KBM-7 (cell line): ENCODE measurements at regions not wholly inside any gene's neighbourhood (a gene's known extent, or its start where the extent isn't known, plus 50 kb on each side); places are given as distances from the start of the nearest gene placed in this dataset.

Experiments used
- DNase-seq: peaks from one replicate; pipeline ENCODE4 v3.0.0-alpha.2; 2015
- in situ Hi-C: fragments of 300-500 bp; cut with MboI; formaldehyde crosslinking; loops from 2 replicates; pipeline ENCODE4 v1.14.3; 2020; ENCODE audit warnings: low sequenced_read_pairs, low pct_unique_long_range_greater_than_20kb, mixed read lengths

DNA sequence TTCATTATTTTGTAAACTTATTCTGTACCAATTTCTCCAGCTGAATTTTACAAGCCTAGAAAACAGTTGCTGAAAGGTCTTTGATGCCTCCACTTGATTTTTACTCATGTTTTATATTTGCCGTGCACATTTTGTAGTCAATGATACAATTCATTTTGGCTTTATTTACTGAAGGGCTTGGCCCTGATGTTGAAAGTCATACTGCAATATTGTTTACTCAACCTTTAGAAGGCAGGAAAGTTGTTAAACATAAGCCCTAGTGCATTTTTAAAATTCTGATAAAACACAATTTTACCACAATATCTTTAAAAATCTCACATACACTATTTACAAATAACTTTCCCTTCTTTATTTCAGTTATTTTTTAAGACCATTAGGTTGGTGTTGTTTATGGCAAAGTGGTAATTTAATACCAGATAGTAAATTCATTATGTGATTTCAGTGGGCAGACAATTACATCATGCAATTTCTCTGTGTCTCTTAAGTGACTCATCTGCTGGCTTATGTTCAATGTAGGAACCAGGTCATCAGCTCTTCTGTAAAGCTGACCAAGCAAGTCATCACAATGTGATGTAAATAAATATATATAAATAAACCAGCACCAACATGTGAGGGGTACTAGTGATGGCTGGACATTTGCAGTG lies 121.1 kb upstream of the SLC35B3 start:
- in situ Hi-C loops = no loop called here
- no peak for DNase-seq

DNA sequence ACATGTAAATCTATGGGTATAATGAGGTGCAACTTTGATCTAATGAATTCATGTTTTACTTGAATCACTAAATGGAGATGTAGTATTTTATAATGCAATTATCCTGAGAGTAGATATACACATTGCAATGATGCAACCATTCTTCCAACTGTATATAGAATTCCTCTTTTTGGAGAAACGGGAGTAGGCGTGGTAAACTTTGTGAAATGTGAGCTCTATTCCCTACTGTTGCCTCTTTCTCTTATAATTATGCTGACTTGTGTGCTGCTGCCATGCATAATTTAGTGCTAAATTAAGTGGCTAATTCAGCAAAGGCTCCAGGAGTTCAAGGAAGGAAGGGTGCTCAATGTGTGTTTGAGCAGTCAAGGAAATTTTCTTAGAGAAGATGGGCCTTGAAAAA lies 116.6 kb upstream of the SLC35B3 start:
- in situ Hi-C loops = no loop called here
- no peak for DNase-seq

DNA sequence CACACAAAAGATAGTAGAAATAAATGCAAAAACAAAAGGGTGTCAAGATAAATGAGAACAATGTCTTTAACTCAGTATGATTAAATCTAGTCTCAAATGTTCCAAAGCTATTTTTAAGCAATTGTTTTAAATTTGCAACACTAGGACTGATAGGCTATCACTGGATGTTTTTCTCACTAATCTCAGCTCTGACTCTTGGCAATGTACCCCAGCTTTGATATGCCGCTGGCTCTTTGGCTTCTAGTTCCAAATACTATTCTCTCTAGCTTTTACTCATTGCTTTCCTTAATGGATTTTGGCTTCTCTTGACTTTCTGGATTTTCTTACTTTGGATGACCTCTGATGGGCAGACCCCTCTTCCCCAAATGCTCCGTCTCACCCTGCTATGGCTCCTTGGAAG lies 116.0 kb upstream of the SLC35B3 start:
- DNase-seq = no peak
- in situ Hi-C loops = no loop called here

DNA sequence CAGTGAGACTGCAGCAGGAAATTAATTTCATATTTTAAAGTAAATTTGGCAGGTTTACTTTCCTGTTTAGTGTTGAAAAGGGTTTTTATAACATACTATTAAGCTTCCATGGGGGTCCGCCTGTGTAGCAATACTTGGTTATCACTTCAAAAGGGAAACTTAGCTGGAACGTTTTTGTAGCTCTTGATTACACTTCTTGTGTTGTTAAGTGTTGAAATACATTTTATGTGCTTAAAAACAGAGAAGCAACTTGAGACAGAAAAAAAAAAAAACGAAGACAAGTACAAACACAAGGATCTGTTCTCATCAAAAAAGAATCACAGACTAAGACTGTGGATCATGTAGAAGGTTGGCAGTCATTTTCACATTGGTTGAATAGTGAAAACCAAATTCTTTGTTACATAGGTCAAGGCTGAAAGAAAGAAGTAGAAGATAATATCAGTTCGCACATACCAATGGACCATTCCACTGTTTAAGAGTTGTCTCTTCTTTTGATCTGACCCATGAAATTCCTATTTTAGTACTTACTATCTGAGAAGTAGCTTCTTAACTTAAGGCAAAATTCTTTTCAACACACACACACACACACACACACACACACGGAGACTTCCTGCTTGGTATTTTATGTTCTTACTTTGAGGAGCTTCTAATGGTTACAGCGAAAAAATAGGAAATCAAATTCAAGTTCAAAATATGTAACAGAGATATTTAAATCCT lies 113.9 kb upstream of the SLC35B3 start:
- in situ Hi-C loops = no loop called here
- no peak for DNase-seq

DNA sequence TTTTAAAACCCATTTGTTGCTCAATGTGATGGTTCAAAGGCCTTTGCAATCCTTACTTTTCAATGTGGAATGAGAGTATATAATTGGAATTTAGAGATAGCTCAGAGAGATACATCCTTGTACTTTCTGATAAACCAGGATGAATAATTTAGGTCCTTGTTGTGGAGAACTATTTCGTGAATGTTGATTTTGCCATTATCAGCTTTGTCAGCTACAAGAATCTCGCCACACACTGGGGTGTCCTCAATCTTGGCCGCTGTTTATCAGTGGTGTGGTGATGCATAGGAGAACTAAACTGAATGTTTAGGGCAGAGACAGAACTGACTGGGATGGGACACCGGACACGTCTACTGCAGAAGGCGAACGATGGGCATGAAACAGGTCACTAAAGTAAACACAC lies 111.2 kb upstream of the SLC35B3 start:
- DNase-seq = no peak
- in situ Hi-C loops = no loop called here

DNA sequence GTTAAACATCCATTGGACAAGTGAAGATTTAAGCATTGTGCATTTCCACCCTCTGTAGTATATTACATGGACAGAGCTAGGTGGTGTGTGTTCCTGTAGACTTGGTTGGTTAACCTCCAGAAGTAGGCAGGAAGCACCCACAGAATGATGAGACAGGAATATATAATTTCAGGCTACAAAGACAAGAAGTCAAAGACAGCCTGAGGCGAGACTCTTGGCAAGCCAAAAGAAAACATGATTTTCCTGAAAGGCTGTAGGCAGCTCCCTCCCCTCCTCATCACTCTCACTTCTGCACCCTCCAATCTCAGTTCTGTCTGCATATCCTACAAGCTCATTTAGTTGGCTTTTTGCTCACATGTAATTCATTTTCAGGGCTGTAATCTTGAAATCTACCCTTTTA lies 110.0 kb upstream of the SLC35B3 start:
- in situ Hi-C loops = no loop called here

DNA sequence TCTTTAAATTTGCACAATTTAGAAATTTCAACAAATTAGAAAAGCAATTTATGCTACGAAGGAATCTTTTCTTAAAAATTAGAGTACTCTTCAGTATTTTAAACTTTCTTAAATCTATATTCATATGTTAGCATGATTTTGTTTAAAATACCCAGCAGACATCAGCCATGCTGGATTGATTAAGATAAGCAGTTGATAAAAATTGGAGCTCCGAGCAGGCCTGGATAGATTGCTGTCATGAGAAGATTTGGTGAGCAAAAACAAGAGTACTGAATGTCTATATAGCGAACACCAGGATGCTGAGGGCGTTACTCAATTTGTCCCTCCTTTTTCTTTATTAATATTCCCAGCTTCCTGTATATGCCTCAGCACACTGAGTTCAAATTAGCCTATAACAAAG lies 108.4 kb upstream of the SLC35B3 start:
- in situ Hi-C loops = no loop called here

More for the DNA sequence above, 110.0 kb upstream of the SLC35B3 start:
- no peak for DNase-seq

DNA sequence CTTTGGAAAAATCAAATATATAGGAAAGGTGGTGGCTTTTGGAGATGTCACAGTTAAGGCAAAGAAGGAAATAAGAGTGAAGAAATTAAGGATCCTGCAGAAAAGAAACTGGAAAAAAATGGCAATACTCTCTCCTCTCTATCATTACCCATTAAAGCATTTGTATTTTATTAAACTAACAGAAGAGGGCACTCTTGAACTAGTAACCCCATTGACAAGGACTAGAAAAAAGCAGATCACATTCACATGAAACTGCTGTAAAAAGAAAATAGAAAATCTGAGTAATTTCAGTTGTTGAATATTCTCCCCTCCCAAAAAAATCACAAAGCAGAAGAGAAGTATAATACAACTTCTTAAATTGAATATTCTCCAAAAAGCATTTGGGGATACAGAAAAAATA lies 104.1 kb upstream of the SLC35B3 start:
- DNase-seq = peak; percentile 25
- in situ Hi-C loops = no loop called here

More for the DNA sequence above, 108.4 kb upstream of the SLC35B3 start:
- no peak for DNase-seq

DNA sequence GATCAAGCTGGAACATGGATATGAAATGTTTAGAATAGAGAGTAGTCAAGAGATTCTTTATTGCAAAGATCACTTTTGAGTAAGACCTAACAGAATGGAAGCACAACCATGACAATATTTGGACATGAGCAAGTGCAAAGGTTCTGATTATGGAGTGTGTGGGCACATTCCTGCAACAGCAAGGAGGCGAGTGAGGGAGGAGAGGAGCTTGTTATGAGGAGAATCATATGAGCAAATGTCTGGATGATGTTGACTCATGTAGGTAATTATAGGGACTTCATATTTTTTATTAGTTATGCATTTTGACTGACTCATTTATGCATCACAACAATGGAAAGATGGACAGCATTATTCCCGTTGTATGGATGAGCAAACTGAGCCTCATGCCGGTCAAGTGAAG lies 100.8 kb upstream of the SLC35B3 start:
- no peak for DNase-seq
- in situ Hi-C loops = no loop called here

DNA sequence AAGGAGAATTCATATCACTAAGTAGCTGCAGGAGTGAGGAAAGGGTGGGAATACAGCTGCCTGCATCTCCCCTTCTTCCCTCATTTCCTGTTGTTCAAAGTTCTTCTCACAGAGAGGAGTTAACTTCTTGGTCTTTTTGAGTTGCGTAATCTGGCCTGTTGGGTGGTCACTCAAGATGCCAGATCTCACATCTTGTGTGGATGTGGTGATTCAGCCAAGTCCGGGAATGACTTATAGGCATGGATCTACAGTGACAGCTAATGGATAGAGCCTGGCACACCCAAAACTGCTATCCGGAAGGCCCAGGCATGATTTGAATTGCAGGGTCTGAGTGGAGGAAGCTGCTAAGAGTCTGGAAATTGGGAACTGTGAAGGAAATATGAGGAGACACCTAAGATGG lies 100.2 kb upstream of the SLC35B3 start:
- in situ Hi-C loops = no loop called here
- DNase-seq = no peak

DNA sequence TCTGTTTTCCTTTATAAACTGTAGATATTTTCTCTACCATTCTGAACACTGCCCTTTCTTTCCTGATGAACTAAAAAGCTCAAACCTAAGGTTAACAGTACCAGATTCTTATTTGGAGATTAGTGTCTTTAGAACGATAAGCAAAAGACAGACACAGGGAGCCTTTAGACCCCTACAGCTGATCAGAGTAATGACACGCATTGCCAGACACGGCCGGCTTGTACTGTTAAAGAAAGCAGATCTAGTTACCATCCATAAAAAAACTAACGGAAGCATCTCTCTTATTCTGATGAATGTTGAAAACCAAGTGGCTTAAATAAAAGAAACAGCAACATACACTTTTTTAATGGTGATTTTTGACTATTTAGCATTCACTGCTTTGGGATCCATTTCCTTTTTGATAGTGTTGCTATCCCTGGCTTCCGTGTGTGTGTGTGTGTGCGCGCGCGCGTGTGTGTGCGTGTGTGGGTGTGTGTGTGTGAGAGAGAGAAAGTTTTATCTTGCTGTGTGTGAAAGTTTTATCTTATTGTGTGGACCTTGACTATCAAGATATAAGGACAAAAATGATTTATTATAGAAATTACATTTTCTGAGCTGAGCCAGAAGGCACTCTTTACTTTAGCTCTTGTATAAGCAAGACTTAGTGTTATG lies 95.6 kb upstream of the SLC35B3 start:
- in situ Hi-C loops = no loop called here
- no peak for DNase-seq

DNA sequence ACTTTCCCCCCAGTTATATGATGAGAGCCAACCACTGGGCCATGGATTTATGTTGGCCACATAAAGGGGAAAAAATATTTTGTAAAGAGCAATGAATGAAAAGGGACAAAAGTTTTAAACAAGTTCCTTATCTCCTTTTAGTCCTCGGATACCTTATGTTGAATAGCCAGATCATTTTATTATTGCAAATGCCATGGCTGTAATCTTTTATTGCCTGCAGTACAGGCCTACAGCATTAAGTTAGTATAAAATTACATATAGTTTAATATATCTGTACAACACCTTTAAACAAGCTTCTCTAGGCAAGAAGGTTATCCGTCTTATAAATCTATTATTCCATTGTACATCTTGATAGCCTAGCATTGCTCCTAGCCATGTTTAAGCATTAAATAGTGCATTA lies 93.9 kb upstream of the SLC35B3 start:
- in situ Hi-C loops = no loop called here
- no peak for DNase-seq

DNA sequence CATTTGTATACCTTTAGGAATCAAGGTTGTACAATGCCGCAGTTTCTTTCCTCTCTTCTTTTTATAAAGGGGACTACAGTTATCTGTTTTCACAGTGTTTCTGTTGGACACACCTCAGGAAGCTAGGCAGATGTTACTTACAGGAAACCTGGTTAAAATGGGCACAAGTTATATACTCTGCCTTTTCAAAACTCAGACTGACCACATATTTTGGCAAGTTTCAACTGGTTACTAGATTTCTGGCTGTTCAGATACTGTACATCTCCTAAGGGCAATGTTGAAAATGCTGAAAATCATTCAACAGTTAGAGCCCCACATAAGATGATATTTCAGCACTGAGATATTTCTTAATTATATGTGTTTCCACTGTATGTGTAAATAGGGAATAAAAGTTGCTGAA lies 92.5 kb upstream of the SLC35B3 start:
- DNase-seq = no peak
- in situ Hi-C loops = no loop called here

DNA sequence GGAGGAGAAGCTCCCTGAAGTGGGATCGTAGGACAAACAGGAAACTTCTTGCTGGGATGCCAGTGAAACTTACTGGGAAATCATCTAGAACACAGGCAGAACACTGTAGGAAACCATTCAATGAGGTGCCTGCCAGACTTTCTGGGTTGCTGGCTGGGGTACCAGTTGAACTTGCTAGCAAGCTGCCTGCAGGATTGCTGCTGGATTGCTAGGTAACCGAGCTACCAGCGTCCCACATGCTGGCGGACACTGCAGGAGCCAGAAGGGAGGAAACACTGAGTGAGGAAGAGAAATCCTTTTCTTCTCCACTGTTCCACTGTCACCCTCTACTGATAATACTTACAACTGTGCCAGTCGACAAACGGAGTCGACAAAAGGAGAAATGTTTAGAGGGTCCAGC lies 91.3 kb upstream of the SLC35B3 start:
- in situ Hi-C loops = no loop called here
- DNase-seq = no peak

DNA sequence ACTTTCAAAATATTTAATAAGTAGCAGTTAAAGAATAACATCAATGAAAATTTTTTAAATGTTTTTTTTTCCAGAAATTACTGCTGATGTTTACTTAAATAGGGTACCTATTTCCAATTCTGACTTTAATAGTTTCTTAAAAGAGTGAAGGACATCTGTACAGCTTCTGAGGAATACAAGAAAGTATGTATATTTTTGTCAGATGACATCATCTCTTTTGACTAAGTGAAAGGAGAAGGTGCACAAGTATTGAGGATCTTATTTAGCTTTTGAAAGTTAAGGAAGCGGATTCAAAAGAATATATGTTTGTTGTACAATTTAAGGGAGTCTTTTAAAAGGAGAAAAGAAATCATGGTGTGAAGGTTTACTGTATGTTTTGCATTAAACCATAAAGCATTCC lies 90.0 kb upstream of the SLC35B3 start:
- DNase-seq = no peak
- in situ Hi-C loops = no loop called here

DNA sequence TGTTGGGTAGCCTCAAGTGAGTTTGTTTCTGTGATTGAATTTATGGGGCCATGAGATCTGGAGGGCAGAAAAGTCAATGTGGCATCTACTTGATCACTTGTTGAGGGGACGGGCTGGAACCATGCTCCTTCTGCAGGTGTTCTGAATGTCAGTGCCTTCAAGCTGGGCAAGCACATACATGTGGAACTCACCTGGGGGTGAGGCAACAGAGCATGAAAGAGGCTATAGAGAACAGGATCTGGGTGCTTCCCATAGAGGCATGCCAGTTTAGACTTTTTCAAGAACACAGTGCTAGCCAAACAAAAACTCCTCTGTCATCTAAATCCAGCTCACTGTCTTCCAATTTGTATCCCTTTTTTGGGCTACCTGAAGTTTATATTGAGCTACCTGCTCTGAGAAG lies 77.8 kb upstream of the SLC35B3 start:
- no peak for DNase-seq
- in situ Hi-C loops = no loop called here

DNA sequence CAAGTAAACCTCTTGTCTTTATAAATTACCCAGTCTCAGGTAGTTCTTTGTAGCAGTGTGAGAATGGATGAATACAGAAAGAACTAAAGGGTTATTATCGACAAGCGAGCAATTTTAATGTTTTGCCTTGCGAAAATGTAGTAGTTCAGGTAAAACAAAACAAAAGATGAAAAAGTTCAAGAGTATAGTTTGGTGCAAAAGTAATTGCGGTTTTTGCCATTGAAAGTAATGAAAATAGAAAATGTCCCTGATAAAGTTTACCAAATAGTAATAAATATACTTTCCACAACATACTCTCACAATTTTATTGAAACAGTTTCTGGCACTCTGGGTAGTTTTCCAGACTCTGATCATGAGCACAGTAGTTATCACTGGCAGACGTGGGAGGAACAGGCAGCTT lies 71.9 kb upstream of the SLC35B3 start:
- in situ Hi-C loops = no loop called here
- DNase-seq = no peak

DNA sequence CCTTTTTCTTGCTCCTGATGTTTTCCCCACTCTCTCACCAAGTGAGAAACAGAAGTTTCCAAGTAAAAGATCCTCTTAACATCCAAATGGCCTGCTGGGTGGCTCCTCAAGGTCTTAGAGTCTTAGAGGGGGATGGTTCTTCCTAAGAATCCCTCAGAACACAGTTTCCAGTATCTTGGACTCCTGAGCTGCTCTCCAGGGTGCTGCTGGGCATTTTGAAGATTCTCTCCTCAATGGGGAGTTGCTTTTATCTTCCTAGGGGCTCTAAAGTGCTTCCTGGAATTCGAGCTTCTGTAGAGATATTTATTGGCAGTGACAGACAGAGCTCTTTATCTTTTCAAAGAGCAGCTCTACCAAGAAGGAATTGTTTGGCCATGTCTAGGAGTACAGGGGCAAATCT lies 70.8 kb upstream of the SLC35B3 start:
- DNase-seq = no peak
- in situ Hi-C loops = no loop called here

DNA sequence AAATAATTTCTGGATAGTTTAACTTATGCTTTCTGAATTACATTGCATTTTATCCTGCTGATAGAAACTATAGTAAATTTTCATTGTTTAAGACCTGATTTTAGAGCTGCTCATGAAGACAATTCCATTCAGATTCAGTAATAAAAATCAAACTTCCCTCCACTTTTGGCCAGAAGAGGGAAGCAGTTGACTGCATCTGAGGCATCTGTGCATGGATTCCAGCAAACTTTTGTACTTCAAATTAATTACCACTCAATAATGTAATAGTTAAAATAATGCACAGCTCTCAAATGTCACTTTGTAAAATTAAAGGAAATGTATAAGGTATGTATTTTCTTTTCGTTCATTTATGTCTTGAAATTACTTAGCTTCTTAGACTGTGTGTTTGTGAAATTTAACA lies 64.2 kb upstream of the SLC35B3 start:
- DNase-seq = peak; percentile 8
- in situ Hi-C loops = no loop called here

DNA sequence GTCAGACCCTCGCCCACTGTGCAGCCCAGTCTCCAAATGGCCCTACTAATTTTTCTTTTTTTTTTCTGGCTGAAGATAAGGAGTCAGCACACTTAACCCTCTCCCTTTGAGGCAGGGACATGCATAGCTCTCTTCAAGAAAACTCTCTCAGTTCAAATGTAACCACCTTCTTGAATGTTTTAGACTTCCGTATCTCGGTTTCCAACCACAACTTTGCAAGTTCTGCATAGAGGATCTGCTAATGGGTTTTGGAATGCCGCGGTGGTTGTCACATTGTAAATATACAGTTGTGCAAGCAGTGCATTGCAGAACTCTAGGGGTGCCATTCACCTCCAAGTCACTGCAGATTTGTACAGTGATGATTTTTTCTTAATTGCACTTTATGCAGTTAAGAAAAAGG lies 59.4 kb upstream of the SLC35B3 start:
- DNase-seq = no peak
- in situ Hi-C loops = no loop called here
